ENCODE measurements at regions not wholly inside any gene's neighbourhood (a gene's known extent, or its start where the extent isn't known, plus 50 kb on each side); places are given as distances from the start of the nearest gene placed in this dataset.
A peak's percentile ranks its signal among the peaks of the same experiment; 100 is the strongest.

GRCh38 chr6:167056370-167056769, 57.2 kb downstream of the CEP43 start:
- peaks cover 2% of the 10 kb centered on the region for H3K4me1 ChIP-seq (ENCODE audit: insufficient read depth)
- DNase-seq = no peak
- WGBS, 3 donors = 75 to 89% (median 88%) methylated on average over 1 of the region's 1 CpG
- no peaks in the 10 kb centered on the region for H3K36me3 ChIP-seq
- TF ChIP-seq CTCF (IDR thresholded peaks at IDR 0.05) (no peak), EP300 (IDR thresholded peaks at IDR 0.05) (no peak), POLR2A (IDR thresholded peaks at IDR 0.05) (no peak)
- intact Hi-C loops (cut with DNase I) = no loop called here
- no peak overlapping the region for H3K4me3 ChIP-seq
- no peaks in the 10 kb centered on the region for H3K27me3 ChIP-seq
- no peaks in the 10 kb centered on the region for H3K9me3 ChIP-seq
- no peak overlapping the region for H3K27ac ChIP-seq

- no peaks in the 10 kb centered on the region for H3K36me3 ChIP-seq
Observed at GRCh38 chr6:167058261-167058660, 59.1 kb downstream of the CEP43 start.

More at GRCh38 chr6:167058261-167058660, 59.1 kb downstream of the CEP43 start:
- Histone ChIP-seq H3K9me3 (no peaks in the 10 kb centered on the region), H3K27me3 (no peaks in the 10 kb centered on the region), H3K27ac (no peak overlapping the region), H3K4me1 (ENCODE audit: insufficient read depth) (peaks cover 2% of the 10 kb centered on the region), H3K4me3 (no peak overlapping the region)
- WGBS, 3 donors = 32 to 42% (median 37%) methylated on average over 3 of the region's 3 CpGs
- no peak for TF ChIP-seq CTCF (IDR thresholded peaks at IDR 0.05)
- no peak for TF ChIP-seq POLR2A (IDR thresholded peaks at IDR 0.05)
- TF ChIP-seq EP300 (IDR thresholded peaks at IDR 0.05) = no peak
- DNase-seq = peak in 2 of 5 donors; percentile 25 to 30
- intact Hi-C loops (cut with DNase I) = no loop called here

All from ovary (tissue), 7 donors.